ENCODE measurements at regions not wholly inside any gene's neighbourhood (a gene's known extent, or its start where the extent isn't known, plus 50 kb on each side); places are given as distances from the start of the nearest gene placed in this dataset.
"Not testable (repeated sequence)": the region's sequence is repeated elsewhere in the genome, so short reads cannot be mapped to it uniquely, and the experiment has no call there.

DNA sequence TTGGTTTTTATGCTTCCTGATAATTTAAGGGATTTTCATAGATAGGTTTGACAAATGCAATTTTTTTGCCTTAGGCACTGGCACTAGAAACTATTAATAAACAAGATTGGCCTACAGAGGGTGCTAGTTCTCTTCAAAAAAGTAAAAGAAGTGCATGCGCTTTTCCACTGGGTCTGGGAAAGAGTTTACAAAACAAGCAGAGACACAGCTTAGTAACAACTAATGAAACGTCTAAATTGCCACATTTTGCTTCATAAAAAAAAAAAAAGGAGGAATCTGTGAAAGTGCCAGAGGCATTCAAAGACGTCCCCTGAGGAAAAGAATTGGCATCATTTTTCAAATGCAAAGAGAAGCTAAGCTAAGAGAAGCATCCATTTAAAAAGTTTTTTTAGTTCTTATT is 58.3 kb upstream of the EEA1 start:
- DNase-seq (ENCODE audit: low read depth, low spot score) = peak; percentile 41

DNA sequence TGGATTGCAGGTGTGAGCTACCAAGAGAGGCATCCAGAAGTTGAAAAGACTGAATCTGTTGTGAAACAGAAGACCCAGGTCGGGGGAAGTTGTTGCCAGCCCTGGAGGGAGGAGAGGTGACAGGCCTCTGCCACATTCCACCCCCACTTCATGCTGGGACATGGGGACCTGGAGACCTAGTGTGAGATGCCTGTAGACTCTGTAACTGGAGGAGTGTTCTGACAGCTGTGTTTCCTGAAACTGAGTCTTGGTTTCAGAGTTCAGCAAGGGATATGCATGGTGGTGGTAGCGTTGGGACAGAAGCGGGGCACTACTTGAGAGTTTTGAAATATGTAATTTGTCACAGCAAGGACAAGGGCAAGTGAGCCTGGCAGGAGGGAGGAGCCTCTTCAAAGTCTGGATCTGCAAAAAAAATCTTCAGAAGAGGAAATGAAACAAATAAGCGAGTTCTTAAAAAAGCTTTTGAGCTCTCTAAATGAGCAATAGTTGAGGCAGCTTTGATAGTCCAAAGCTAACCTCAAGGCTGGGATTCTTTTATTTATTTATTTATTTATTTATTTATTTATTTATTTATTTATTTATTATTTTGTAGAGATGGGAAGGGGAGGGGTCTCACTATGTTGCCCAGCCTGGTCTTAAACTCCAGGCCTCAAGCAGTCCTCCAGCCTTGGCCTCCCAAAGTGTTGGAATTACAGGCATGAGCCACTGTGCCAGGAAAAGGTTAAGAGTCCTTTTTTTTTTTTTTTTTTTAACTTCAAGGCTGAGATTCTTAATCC is 58.9 kb upstream of the EEA1 start:
- DNase-seq (ENCODE audit: low read depth, low spot score) = no peak

- no peak for DNase-seq (ENCODE audit: low read depth, low spot score)
Measured at GRCh38 chr12:92988622-92989130, 59.6 kb upstream of the EEA1 start.

DNA sequence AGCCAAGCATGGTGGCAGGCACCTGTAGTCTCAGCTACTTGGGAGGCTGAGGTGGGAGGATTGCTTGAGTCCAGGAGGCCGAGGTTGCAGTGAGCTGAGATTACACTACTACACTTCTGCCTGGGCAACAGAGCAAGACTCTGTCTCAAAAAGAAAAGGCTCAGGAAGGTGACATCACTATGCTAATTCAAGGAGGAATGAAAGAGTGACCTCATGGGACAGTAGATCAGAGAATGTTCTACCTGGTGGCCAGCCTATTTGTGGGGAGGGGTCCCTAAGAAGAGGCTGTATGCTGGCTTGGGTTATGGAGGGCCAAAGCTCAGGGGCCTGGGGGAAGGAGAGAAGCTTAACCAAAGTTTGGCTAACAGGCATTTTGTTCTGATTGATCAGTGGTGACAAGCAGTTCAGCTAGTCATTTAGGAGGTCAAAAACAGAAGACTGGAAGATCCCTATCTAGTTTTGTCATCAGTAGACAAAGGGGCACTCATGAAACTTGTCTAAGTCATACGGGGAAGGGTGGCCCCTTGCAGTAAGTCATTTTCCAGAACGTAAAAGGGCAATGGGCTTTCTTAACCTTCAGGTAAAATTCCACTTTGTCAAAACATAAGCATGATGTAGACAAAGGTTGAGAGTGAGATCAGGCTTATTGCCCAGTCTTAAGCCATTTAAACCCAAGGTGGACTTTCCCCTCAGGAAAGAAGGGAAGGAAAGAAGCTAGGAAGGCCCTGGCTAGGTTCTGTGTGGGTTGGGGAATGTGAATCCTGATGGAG is 60.8 kb upstream of the EEA1 start:
- DNase-seq (ENCODE audit: low read depth, low spot score) = no peak

- DNase-seq (ENCODE audit: low read depth, low spot score) = no peak
Measured at GRCh38 chr12:92991134-92991533, 62.0 kb upstream of the EEA1 start.

GRCh38 chr12:92992041-92992440 is 62.9 kb upstream of the EEA1 start:
- no peak for DNase-seq (ENCODE audit: low read depth, low spot score)

- DNase-seq (ENCODE audit: low read depth, low spot score) = no peak
Measured at GRCh38 chr12:92993259-92993658, 64.2 kb upstream of the EEA1 start.

GRCh38 chr12:92995258-92995903 is 66.3 kb upstream of the EEA1 start:
- DNase-seq (ENCODE audit: low read depth, low spot score) = no peak

DNA sequence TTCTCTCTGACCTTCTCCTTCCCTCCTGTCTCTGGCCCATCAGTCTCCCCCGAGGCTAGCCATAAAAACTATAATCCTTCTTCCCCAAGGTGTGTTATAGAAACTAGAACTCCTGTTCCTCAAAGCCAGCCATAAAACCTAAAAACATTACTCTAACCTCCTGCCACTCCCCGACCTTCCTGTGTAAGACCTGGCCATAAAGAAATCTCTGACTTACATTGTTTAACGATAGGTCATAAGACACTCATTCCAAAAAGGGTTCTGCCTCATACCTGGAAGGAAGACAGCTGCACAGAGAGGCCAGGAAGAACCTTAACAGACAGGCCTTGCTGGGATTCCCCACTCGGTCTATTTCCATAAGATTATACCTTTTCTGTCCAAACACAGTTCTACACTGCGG is 70.9 kb upstream of the EEA1 start:
- DNase-seq (ENCODE audit: low read depth, low spot score) = no peak

- no peak for DNase-seq (ENCODE audit: low read depth, low spot score)
Measured at GRCh38 chr12:93001407-93001806, 72.3 kb upstream of the EEA1 start.

DNA sequence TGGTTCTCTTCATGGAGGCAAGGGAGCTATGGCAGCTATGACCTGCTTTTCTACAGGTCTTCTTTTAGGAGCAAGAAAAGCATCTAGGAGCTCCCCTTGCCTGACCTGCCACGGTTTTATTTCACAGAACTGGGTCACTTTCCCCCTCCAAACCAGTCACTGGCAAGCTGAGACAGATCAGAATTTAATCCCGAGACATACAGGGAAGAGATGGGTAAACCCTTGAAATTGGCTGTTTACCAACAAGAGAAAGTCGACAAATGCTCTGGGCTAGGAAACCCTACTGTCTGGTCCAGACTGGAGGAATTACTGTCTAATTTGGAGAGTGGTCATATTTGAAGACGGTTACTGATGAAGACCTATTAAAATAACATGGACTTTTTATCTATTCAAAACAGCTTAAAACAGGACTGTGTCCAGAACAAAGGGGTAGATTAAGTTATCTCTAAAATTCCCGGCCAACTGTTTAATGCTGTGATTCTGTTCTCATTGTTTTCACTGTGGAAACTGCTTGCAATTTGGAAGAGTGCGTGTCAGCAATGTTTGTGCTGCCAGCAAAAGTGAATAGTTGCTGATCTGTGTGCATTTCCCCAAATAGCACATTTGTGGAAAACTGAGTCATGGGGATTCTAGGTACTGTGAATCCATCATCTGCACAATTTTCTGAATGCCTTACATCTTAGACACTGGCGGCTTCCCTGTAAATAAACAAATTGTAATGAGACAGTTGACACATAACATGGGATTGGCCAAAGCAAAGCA is 73.4 kb upstream of the EEA1 start:
- peak; percentile 18 for DNase-seq (ENCODE audit: low read depth, low spot score)

- no peak for DNase-seq (ENCODE audit: low read depth, low spot score)
Measured at GRCh38 chr12:93003531-93004239, 74.6 kb upstream of the EEA1 start.

DNA sequence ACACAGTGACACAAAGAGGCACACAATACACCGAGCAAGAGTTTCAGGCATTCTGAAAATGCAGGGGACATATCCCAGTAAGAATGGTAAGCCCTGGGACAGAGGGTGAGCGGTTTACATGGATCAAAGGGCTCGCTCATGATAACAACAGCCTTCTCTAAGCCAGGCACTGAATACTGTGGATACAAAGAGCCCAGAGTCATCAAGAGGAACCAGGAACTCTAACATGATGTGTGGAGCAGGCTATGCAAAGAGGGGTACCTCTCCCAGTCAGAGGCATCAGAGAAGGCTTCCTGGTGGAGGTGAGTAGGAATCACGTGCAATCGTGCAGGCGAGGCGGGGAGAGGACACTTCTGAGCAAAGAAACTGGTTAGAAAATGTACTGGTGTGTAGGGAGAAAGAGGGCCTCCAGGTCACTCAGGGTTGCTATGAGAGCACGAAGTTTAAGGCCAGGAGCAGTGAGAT is 76.9 kb upstream of the EEA1 start:
- no peak for DNase-seq (ENCODE audit: low read depth, low spot score)

DNA sequence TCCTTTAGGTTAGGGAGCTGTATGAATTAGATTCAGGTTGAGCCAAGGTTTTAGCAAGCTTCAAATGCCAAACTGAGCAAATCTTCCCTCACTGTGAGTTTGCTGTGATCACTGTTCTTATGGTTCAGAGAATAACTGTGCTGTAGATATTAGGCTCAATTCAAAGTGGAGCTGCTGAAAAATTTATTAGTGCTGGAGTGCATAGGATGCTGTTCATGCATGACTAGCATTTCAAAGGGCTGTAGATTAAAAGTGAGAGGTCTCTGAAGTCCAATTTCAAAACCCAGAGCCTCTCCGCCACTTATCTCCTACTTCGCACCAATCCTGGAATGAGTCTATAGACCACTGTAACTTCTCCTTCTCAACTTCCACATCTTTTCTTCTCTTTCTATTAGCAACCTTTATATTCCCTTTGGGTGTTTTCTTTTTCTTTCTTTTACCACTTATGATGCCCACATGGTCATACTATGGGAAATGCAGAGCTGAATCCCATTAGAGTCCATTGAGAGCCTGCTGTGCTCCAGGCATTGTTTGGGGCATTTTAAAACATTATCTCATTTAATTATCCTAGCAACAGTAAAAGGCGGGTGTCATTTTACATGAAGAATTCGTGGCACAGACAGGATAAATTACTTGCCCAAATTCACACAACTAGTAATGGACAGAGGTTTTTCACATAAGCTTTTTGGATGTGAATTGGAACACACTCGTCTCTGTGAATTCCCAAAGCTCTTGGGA is 77.5 kb upstream of the EEA1 start:
- DNase-seq (ENCODE audit: low read depth, low spot score) = no peak

DNA sequence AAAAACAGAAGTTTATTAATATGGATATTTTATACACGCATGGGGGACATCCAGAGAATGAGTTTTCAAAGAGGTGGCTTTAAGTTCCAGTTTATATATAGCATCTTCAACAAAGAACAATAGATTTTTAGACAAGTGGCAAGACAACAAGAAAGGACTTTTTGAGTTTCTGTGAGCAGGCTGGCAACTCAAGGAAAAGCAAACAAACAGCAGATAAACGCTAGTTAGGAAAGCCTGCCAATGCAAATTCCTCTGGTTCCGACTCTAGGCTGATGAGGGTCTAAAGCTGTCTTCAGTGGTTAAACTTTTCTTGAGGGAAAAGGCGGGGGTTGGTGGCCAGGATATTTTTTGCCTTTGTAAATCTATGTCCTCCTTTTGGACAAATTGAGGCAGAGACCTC is 78.4 kb upstream of the EEA1 start:
- DNase-seq (ENCODE audit: low read depth, low spot score) = no peak

DNA sequence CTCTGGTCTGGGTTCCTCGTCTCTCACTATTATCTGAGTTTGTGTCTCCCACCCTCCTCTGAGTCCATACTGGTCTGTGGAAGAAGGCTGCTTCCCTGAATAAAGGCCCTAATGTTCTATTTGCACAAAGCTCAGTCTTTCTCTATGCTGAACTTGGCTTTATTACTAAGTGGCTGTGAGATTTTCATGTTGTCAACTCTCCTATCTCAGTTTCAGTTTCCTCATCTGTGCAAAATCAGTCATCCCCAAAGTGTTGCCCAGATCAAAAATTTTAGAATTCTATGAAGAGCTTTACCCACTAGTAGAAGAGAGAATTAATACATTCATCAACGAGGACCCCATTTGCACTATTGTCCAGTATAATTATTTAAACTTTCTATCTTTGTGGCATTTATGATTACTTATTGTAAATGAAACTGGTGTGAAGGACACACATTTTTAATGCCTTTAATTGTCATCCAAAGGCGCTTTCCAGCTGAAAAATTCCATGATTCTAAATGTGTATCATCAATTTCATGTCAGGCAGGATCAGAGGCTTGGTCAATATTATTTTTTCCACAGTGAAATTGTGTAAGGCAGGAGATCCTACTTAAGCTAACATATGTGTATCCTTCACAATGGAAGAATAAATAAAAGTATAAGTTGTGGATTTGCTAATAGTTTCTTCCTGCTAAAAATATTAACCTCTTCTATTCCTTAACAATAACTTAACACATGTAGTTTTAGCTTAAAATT is 79.1 kb upstream of the EEA1 start:
- no peak for DNase-seq (ENCODE audit: low read depth, low spot score)

DNA sequence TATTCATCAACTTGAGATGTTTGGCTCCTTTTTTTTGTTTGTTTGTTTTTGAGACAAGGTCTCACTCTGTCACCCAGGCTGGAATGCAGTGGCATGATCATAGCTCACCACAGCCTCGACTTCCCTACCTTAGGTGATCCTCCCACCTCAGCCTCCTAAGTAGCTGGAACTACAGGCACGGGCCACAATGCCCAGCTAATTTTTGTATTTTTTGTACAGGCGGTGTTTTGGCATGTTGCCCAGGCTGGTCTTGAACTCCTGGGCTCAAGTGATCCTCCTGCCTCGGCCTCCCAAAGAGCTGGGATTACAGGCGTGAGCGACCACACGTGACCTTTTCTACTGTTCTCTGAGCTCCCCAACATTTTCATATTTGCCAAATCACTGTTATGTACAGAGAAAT is 79.8 kb upstream of the EEA1 start:
- not testable (repeated sequence) for DNase-seq (ENCODE audit: low read depth, low spot score)

- DNase-seq (ENCODE audit: low read depth, low spot score) = no peak
Measured at GRCh38 chr12:93009533-93009932, 80.4 kb upstream of the EEA1 start.

DNA sequence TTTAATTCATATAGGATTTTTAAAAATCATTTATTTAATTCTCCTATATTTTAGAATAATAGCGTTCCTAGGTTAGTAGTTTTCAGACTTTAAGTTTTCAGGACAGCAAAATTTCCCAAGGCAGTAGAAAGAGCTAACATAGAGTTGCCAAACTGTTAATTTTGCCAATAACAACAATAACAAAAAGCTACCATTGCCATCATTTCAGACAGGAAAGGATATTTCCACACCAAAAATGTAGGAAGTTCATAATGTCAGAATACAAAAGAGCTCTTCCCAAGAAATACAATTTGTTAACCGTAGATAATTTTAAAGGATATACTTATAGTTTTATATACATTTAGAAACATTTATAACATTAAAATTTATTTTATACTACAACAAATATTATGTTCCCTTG is 81.4 kb upstream of the EEA1 start:
- no peak for DNase-seq (ENCODE audit: low read depth, low spot score)

GRCh38 chr12:93011100-93011499 is 82.0 kb upstream of the EEA1 start:
- no peak for DNase-seq (ENCODE audit: low read depth, low spot score)
